ENCODE measurements at regions not wholly inside any gene's neighbourhood (a gene's known extent, or its start where the extent isn't known, plus 50 kb on each side); places are given as distances from the start of the nearest gene placed in this dataset.

DNA sequence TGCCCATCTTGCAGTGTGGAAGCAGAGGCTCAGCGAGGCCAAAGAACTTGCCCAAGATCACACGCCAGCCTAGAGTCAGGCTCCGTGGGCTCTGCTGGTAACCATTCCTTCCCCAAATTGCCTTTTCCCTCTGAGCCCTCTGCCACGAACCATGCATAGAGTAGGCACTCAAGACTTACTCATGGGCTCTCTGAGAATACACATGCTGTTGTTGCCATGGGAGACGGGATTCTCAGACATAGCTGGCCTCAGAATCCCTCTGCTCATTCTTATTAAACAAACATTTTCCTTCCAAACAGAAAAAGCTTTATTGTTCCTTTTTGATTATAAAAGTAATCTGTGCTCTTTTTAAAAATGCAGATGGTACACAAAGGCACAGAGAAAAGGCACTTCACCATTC, 52.5 kb upstream of the WSCD2 start:
- TF ChIP-seq, protein P1, sequence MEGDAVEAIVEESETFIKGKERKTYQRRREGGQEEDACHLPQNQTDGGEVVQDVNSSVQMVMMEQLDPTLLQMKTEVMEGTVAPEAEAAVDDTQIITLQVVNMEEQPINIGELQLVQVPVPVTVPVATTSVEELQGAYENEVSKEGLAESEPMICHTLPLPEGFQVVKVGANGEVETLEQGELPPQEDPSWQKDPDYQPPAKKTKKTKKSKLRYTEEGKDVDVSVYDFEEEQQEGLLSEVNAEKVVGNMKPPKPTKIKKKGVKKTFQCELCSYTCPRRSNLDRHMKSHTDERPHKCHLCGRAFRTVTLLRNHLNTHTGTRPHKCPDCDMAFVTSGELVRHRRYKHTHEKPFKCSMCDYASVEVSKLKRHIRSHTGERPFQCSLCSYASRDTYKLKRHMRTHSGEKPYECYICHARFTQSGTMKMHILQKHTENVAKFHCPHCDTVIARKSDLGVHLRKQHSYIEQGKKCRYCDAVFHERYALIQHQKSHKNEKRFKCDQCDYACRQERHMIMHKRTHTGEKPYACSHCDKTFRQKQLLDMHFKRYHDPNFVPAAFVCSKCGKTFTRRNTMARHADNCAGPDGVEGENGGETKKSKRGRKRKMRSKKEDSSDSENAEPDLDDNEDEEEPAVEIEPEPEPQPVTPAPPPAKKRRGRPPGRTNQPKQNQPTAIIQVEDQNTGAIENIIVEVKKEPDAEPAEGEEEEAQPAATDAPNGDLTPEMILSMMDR (IDR thresholded peaks at IDR 0.05; ENCODE audit: insufficient read depth, low read length): no peak
- TF ChIP-seq POLR2AphosphoS5 (IDR thresholded peaks at IDR 0.05; ENCODE audit: low read depth): no peak
- TF ChIP-seq, protein P2, sequence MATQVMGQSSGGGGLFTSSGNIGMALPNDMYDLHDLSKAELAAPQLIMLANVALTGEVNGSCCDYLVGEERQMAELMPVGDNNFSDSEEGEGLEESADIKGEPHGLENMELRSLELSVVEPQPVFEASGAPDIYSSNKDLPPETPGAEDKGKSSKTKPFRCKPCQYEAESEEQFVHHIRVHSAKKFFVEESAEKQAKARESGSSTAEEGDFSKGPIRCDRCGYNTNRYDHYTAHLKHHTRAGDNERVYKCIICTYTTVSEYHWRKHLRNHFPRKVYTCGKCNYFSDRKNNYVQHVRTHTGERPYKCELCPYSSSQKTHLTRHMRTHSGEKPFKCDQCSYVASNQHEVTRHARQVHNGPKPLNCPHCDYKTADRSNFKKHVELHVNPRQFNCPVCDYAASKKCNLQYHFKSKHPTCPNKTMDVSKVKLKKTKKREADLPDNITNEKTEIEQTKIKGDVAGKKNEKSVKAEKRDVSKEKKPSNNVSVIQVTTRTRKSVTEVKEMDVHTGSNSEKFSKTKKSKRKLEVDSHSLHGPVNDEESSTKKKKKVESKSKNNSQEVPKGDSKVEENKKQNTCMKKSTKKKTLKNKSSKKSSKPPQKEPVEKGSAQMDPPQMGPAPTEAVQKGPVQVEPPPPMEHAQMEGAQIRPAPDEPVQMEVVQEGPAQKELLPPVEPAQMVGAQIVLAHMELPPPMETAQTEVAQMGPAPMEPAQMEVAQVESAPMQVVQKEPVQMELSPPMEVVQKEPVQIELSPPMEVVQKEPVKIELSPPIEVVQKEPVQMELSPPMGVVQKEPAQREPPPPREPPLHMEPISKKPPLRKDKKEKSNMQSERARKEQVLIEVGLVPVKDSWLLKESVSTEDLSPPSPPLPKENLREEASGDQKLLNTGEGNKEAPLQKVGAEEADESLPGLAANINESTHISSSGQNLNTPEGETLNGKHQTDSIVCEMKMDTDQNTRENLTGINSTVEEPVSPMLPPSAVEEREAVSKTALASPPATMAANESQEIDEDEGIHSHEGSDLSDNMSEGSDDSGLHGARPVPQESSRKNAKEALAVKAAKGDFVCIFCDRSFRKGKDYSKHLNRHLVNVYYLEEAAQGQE (IDR thresholded peaks at IDR 0.05; ENCODE audit: insufficient replicate concordance, low read depth): no peak
